ENCODE measurements at regions not wholly inside any gene's neighbourhood (a gene's known extent, or its start where the extent isn't known, plus 50 kb on each side); places are given as distances from the start of the nearest gene placed in this dataset.

- DNase-seq (ENCODE audit: low read depth): peak; percentile 33
- no peak for TF ChIP-seq CTCF (IDR thresholded peaks at IDR 0.05; ENCODE audit: insufficient read depth, low read depth, low read length, missing control alignments)
- H3K4me3 ChIP-seq (ENCODE audit: low read length): no peak overlapping the region
These were observed 109.4 kb upstream of the KCNG1 start for GRCh38 chr20:51132279-51132678.

- H3K4me3 ChIP-seq (ENCODE audit: low read length): no peak overlapping the region
- TF ChIP-seq CTCF (IDR thresholded peaks at IDR 0.05; ENCODE audit: insufficient read depth, low read depth, low read length, missing control alignments): no peak
- DNase-seq (ENCODE audit: low read depth): no peak
These were observed 108.9 kb upstream of the KCNG1 start for GRCh38 chr20:51131811-51132210.

DNA sequence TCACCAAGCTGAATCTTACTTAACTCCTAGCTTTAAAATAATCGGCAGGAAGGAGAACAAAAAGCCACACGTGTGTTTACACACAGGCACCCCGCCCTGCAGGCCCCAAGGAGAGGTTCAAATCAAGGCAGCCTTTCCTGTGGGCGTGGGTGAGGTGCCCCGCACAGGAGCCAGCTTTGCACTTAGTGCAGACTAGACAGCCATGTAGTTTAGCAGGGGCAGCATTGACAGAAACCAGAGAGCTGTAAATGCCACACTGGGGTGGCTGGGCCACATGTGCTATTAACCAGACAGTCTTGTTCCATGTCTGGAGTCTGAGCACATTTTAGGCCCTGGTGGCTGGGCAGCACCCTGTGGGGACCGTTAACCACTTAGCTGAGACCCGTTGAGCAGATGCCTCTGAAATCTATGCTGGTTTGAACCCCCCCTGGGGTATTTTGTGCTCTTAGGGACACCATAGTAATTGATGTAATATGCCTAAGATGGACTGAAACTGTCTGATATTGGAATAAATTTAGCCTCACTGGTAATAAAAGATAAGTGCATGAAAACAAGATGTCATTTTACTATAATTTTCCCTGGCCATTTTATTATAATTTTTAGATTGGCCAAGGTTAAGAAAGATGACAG lies 106.4 kb upstream of the KCNG1 start:
- peak; percentile 40 for DNase-seq (ENCODE audit: low read depth)
- TF ChIP-seq CTCF (IDR thresholded peaks at IDR 0.05; ENCODE audit: insufficient read depth, low read depth, low read length, missing control alignments): no peak
- no peak overlapping the region for H3K4me3 ChIP-seq (ENCODE audit: low read length)

GRCh38 chr20:51128198-51128597 lies 105.3 kb upstream of the KCNG1 start:
- DNase-seq (ENCODE audit: low read depth): peak; percentile 91
- no peak overlapping the region for H3K4me3 ChIP-seq (ENCODE audit: low read length)
- TF ChIP-seq CTCF (IDR thresholded peaks at IDR 0.05; ENCODE audit: insufficient read depth, low read depth, low read length, missing control alignments): no peak

DNA sequence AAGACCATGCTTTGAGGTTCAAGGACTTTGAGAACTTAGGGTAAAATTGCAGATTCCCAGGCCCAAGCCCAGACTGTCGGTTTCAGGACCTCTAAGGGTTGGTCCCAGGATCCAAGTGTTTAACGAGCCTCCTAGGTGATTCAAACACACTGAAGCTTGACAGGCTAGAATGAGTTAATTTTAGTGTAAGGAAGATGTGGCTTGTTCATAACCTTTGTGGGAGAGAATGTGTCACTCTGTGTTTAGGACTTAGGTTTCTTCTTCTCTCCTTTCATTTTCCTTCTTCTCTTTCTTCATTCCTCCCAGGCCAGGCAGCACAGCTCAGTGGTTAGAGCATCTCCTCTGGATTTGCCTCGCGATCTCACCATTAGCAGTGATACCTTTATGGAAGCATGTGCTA lies 104.8 kb upstream of the KCNG1 start:
- no peak for DNase-seq (ENCODE audit: low read depth)
- no peak for TF ChIP-seq CTCF (IDR thresholded peaks at IDR 0.05; ENCODE audit: insufficient read depth, low read depth, low read length, missing control alignments)
- no peak overlapping the region for H3K4me3 ChIP-seq (ENCODE audit: low read length)

DNA sequence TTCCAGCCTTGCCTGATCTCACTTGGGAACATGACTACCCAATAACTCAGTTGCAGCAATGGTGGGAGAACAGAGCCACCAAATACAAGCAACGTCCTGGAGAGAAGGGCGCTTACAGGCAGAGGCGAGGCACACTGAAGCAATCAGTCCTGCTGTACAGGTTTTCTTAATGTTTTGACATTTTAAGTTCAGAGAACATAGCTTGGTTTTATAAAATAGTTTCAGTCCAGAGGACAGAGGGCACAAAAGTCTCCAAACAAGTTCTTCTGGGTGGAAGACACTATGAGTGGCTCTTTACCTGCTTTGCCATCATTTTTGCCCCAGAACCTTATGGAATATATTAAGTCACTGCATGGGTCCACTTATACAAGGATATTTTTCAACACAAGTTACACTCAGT lies 103.4 kb upstream of the KCNG1 start:
- no peak for TF ChIP-seq CTCF (IDR thresholded peaks at IDR 0.05; ENCODE audit: insufficient read depth, low read depth, low read length, missing control alignments)
- peak; percentile 60 for DNase-seq (ENCODE audit: low read depth)
- no peak overlapping the region for H3K4me3 ChIP-seq (ENCODE audit: low read length)

GRCh38 chr20:51125780-51126179 lies 102.9 kb upstream of the KCNG1 start:
- no peak for DNase-seq (ENCODE audit: low read depth)
- H3K4me3 ChIP-seq (ENCODE audit: low read length): no peak overlapping the region
- no peak for TF ChIP-seq CTCF (IDR thresholded peaks at IDR 0.05; ENCODE audit: insufficient read depth, low read depth, low read length, missing control alignments)

All from epithelial cell of esophagus (primary cell).